HG02973 (cell line): ENCODE measurements at regions not wholly inside any gene's neighbourhood (a gene's known extent, or its start where the extent isn't known, plus 50 kb on each side); places are given as distances from the start of the nearest gene placed in this dataset.
"Not testable (repeated sequence)": the region's sequence is repeated elsewhere in the genome, so short reads cannot be mapped to it uniquely, and the experiment has no call there.

Experiments used
- ATAC-seq: cut with Tn5 transposase; IDR thresholded peaks from one replicate; pipeline ENCODE4 v1.9.1; 2021; ENCODE audit warnings: moderate library complexity; ENCODE audit not compliant: unreplicated experiment

DNA sequence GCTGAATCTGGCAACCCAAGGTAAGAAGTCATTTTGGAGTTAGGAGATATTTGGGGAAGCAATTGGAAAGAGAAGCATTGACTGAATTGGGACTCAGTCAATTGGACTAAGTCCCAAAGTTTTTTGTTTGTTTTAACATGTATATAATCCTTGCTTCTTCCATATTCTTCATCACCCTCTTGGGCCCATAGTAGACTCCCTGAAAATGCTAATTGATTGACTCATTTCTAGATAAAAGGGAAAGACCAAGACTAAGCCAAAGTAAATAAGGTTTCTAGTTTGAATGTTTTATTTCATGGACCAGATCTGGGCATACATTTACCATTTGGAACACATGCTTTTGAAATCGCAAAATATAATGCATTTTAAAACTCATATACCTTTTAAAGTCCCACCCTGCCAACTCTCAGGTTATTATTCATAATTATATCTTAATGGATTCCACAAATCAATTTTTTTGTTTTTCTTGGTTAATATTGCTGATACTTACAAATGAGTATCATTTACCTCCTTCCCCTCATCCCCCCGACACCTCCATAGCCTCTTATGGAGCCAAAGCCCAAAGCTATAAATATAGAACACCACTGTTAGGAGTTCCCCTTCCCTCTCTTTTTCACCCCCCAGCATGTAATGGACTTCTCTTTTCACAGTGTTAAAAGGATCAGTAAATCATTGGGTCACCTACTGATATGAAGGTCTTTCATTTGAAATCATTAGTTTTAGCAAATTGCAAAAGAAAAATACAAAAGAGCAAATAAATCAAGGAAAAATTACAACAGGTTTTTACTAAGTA lies 674.0 kb upstream of the SOX9 start:
- ATAC-seq = no peak

DNA sequence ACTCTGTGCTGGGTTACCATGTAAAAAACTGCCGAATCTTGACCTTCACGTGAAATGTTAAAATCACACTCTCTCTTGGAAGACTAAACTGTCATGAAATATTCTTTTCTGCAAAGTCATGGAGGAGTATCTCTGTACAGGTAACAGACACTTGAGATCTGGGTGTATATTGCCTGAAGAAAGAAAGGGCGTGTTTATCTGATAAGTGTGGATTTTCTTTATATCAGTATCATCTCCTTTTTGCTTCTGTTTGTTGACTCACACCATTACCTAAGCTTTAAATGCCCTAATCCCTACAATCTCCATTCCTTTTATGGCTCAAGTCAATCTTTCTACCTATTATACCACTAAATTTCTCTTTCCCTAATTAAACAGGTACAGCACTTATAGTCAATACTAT lies 673.2 kb upstream of the SOX9 start:
- ATAC-seq = no peak

DNA sequence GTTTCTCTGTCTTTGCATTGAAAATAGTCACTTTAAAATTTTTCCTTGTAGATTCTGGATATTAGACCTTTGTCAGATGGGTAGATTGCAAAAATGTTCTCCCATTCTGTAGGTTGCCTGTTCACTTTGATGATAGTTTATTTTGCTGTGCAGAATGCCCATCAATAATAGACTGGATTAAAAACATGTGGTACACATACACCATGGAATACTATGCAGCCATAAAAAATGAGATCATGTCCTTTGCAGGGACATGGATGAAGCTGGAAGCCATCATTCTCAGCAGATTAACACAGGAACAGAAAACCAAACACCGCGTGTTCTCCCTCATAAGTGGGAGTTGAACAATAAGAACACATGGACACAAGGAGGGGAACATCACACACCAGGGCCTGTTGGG lies 670.2 kb upstream of the SOX9 start:
- ATAC-seq = not testable (repeated sequence)

DNA sequence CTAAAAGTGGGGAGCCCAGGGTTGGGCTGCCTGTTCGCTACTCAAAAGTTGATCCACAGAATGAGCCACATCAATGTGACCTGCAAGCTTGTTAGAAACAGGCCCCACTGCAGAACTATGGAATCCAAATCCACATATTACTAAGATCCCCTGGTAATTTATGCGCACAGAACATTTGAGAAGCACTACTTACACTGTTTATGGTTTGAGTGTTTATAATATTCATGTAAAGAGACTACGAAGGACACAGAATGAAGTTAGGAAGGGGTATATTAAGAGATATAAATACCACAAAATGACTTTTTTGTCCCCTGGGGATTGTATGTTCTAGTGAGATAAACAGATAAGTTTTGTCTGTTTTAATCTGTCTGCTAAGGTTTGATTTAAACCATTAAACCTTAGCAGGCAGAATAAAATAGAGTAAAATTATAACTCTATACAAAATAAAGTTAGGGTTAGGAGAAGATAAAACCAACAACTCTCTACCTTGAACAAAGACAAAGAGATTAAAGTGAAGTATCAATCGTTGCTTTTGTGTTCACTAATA lies 666.9 kb upstream of the SOX9 start:
- no peak for ATAC-seq

DNA sequence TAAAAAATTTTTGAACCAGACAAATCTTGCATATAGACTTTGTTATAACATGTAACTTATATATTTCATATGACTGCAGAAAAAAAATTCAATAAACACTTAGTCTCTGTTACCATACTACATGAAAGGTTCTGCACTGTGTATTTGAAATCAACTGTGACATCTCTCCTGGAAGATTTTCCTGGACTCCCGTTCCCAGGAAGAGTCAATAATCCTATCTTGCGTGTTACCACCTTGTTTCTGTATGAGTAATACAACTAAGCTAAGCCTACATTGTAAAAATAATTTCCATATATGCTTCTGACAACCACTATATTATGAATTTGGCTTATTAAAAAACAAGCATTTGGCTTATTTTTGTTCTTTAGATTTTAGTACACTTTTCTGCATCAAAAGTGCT lies 665.6 kb upstream of the SOX9 start:
- no peak for ATAC-seq

DNA sequence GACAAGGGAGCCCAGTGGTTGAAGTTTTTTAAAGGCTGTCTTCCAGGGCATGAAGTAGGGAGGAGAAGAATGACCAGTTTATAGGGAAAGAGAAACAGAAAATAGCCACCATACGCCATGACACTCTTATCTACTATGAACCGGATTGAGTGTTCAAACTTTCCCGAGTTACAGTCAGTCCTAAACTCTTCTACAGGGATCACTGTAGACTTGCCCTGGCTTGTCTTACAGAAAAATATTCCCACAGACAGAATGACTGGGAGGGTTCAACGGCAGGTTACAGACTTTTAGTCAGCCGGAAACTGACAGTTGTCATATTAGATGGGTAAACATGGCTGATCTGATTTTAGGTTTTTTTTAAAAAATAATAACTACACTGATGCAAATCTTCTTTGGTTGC lies 662.5 kb upstream of the SOX9 start:
- ATAC-seq = no peak

DNA sequence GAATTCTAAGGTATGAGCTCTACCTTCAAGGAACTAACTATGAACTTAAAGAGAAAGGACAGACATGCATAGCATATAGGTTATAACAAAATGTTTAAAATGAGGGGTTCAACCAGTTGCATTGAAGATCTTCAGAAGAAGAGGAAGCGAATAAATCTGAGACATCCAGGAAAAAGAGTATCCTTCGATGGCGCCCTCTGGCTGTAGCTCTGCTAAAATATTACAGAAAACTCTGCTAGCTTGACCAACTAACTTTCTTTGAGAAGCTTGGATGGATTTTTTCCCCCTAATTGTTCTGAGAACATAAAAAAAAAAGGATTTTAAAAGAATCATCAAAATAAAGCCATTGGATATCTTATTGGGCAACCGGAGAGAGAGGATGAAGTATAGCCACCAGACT lies 659.9 kb upstream of the SOX9 start:
- ATAC-seq = no peak

DNA sequence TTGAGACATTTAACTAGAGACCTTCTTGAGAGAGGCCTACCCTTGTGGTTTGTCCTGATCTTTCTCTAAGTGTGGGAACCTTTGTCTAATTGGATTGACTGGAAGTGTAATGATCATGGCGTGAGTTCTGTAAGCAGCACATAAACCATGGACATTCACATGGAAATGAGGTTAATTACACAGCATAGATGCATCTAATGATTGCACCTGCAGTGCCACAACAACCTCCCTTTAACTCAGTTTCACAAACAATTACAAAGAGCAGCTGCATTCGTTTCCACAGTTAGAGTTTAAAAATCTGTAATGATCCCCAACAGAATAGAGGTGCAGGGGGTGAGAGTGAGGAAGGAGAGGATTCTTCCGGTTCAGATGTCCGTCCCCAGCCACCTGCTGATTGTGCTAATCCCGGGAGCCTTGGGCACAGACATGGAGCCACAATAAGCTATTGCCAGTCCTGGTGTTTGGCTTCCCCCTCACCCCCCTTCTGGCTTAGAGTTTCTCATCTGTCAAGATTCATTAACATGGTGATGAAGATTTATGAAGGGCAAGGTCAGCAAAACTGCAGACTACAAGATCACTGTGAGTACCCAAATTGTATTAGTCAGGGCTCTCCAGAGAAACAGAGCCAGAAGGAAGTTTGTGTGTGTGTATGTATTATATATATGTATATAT lies 659.2 kb upstream of the SOX9 start:
- ATAC-seq = no peak

DNA sequence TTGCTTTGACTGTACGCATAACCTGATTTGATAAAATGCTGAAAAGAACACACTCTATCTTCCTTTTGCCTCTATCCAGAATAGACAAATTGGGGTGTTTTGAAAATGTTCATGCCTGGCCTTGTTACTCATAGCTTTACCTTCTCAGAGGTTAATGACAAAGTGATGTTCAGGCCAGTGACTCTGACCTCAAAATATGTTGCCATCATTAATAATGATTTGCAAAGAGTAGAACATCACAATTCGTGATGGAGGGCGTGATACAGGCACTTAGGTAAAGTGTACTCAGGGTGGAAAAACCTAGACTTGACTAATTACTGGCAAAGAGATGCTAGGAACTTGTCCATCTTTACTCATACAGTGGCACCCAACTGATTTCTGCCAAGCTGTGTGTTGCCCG lies 656.6 kb upstream of the SOX9 start:
- no peak for ATAC-seq

DNA sequence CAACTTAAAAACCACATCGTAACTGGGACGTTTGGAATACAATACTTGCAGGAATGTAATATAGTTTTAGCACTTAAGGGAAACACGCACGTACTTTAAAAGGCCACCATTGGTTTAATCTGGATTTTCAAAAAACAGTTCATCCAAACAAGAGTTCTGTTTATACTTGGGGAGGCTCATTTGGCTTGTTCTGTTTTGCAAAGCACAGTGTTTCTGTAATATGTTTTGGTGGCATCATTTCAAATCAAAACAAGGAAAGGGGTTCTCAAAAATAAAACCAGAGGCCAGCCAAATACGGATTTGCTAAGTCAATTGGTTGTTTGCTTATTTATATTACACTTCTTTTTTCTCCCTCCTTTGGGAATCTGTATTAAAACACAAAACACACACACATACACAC lies 656.1 kb upstream of the SOX9 start:
- ATAC-seq = no peak

DNA sequence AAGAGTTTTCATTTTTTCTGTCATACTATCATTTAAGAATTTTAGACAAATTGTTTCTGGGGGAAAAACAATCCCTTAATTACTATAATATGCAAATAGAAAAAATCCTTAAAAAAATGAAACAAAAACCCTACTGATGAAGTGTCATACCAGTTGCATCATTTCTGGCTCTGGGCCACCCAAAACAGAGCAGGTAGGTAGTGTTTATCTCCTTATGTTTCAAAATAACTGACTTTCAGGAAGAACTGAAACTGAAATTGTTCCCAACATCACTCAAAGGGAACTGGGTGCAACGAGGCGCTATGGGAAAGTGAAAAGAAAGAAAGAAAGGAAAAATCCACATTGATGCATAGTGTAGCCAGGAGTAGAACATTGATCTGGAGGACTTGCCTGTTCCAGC lies 653.1 kb upstream of the SOX9 start:
- ATAC-seq = no peak

DNA sequence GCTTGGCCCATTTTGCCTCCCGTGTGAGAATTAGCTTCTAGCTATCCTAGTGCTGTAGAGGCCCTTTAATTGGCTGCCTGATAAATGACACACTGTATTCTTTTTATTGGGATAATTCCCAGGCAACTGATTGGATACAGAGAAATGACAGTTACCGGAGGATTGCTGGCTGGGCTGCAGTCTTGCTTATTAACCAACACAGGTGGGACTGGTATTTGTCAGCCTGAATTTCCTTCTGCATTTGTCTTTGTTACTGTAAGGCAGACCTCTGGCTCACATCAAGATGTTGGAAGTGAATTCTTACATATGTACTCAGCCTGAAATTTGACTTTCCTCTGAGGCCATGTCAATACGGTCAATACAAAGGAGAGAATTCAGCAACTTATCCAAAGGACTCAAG lies 650.8 kb upstream of the SOX9 start:
- no peak for ATAC-seq

DNA sequence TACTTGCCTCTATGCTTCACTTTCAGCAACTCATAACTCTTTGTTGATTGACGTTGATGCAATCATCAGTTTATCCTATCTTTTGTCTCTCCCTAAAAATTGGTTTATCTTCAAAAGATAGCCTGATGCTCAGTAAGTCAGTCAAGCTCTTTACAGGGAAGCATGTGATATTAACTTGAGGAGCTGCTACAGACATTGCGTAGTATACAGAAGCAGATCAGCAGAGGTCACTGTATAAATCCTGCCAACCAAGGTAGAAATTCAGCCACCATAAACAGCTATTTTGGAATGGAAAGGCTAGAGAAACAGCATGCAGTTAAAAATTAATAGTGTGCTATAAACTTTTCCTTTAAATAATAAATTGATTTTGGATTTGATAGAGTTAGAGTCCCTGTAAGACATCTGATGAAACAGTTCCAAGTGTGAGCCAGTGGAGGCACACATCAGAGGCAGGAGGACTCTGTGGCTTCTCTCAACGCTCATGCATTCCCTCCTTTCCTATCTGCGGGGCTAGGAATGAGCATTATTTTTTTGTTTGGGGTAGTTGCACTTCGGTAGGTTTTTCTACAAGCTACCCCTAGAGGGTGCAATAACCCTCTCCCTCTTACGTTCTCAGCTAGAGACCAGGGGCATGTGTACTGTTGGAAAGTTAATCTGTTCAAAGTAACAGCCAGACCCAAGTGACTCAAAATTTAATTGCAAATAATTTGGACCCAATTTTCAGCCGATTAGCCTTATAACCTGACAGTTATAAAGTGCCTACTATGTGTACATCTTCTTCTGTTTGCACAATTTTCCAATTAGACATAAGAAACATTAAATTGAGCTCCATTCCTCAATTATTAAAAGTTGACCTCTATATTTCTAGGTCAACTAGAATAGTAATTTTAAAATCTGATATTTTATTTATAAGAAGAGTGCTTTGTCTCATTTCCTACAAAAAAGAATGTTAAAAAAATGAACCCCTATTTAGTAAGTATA lies 647.7 kb upstream of the SOX9 start:
- no peak for ATAC-seq

DNA sequence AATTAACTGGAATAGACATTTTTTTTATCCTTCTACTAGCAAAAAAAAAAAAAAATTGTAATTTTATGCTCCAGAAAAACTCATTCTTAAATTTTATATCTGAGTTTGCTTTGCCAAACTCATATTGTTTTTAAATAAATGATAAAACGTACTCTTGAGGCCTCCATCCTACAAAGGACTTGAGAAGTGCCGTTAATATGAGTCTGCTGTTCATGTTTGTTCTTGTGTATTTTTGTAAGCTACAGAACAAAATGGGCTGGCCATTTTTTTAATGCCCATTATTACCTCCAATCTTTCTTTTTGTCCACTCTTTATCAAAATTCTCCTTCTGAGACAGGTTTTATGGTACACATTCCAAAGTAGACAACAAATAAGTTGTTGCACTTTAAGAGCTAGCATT lies 643.5 kb upstream of the SOX9 start:
- no peak for ATAC-seq

DNA sequence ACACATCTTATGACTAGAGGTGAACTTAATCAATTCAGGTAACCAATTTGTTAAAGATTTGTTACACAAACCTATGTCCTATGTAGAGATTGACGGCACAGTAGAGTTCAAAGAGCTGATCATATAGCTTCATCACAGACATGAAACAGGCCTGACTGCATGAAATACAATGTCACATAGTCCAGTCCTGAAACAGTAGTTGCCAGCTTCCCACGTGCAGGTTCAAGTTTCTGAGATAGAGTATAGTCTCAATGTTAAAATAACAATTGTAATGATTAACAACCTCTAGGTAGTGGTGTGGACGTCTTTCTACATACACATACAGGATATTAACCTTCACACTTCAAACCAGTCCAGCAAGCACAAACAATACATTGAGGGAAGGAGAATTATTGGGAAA lies 640.7 kb upstream of the SOX9 start:
- ATAC-seq = no peak

DNA sequence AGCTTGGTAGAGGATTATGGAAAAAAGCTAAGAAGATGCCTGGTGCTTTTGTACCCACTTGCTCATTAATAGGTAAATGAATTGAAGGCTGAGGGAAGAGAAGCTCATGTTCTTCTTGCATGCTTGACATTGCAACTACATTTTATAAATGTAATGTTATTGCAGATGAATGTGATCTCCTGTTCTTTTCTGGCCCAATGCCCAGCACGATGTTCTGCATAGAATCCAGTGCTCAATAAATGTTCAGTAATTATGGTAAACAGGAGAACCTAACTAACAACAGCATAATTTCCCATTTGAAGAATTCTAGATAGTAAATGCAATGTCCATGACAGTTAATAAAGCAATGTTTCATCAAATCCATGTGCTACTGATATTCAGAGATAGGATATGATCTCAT lies 638.2 kb upstream of the SOX9 start:
- ATAC-seq = no peak

DNA sequence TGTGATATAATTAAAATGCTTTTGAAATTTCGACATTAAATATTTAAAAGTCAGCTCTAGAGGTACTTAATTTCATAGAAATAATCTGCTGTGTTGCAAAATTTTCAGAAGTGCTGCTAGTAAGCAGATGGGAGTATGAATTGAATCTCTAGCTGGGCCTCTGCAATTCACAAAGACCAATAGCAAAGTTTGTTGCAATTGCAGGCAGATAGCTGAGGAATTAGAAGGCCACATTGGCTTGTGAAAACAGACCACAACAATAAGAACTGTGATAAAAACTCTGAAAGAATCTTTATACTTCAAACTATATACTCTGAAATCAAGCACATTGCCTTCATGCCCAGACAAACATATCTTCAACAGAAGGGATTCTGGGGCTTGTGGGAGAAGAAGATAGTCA lies 636.3 kb upstream of the SOX9 start:
- no peak for ATAC-seq

DNA sequence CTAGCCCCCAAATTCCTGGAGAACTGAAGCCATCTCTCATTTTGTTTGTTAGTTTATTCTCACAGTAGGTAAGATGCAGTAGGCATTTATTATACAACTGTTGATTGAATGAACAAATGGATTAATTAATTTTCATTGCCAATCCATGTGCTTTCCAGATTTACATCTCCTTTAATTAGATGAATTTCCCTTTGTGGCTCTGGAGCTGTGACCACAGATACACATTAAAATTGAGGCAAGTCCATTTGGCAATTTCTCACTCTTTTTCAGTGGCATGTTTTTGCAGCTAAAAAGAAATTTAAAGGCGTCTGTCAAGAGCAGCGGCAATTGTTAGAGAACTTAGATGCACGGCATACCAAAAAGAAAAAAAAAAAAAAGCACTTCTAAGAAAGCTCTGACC lies 635.4 kb upstream of the SOX9 start:
- no peak for ATAC-seq

DNA sequence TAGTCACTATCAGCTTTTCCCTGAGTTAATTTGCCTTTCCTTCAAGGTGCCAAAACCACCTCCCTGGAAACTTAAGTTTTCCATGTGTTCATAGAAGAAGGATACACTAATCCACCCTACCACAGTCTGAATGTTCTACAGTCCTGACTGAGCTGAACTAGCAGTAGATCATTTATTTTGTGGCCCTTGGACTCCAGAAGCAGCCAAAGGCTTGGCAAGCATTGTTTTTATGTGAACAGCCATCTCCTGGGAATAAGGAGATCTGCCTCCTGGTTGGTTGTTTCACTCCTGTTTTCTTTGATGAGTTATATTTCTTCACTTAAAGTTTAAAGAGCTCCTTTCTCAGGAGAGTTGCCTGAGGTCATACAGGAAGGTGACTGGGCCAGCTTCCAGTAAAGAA lies 634.6 kb upstream of the SOX9 start:
- no peak for ATAC-seq

DNA sequence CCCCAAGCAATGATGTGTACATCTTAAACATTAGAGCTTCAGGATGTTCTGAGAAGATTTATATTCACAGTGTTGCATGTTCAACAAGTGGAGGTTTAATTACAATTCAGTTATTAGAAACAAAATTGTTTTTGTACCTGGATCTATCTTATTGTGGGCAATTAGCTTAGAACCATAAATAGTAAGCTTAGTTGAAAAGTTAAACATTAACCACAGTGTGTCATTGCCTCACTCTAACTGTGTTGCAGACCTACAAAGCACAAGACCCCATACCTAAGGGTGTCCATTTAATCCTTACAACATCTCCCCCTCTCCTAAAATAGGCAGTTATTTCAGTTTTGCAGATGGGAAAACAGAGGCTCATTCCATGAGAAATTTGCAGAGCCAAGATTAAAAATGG lies 632.0 kb upstream of the SOX9 start:
- no peak for ATAC-seq

DNA sequence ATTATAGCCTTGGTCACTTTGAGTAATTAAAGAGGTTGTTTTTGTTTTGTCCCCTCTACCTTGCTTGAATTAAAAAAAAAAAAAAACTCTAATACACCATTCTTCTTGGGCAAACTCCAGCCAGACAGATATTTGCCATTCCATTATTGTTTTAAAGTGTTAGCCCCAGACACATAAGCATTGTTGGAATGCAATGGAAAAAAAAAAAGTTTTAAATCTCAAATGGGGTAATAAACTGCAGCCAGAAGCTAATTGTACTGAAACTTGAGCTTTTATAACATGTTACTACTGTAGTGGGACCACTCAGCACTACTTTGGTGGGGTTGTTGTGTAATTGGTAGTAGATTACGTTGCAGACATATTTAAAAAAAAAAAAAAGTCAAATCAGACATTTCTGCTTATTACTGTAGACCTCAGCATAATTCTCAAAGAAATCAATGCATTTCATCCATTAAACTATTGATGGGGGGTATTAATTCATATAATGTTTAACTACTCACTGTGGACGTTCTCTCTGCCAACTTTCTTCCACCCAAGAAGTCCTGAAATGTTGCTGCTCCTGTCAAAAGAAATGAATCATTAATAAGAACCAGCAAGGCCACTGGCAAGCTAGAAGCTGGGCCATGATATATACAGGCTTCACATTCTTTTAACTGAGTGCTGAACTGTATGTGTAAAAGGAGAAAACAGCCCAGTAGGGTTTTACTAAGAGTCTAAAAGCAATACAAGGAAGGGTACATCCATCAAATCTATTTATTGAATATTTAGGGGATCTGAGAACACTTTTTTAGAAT lies 626.6 kb upstream of the SOX9 start:
- ATAC-seq = no peak
